Loucy (cell line): ENCODE measurements at regions not wholly inside any gene's neighbourhood (a gene's known extent, or its start where the extent isn't known, plus 50 kb on each side); places are given as distances from the start of the nearest gene placed in this dataset.

Source experiments
- H2AFZ ChIP-seq: fragments of 200-600 bp; sonication (generic); 2 replicates; pipeline ENCODE4 v1.6.0; 2016; ENCODE audit warnings: antibody characterized with exemption, mild to moderate bottlenecking, low read length, moderate library complexity
- H3F3A ChIP-seq: fragments of 200-600 bp; 2 replicates; pipeline ENCODE4 v1.6.0; 2016; ENCODE audit warnings: antibody characterized with exemption, low read depth, mild to moderate bottlenecking
- H3K27me3 ChIP-seq: fragments of 200-600 bp; sonication (generic); 2 replicates; pipeline ENCODE4 v1.6.1; 2014; ENCODE audit warnings: low read length, mild to moderate bottlenecking; ENCODE audit not compliant: insufficient read depth, poor library complexity, severe bottlenecking
- H3K36me3 ChIP-seq: fragments of 200-600 bp; sonication (generic); 2 replicates; pipeline ENCODE4 v1.6.1; 2016; ENCODE audit warnings: low read length; ENCODE audit not compliant: insufficient read depth
- H3K4me1 ChIP-seq: fragments of 200-600 bp; sonication (generic); 2 replicates; pipeline ENCODE4 v1.5.1; 2014; ENCODE audit warnings: low read length, mild to moderate bottlenecking; ENCODE audit not compliant: insufficient read depth, poor library complexity, severe bottlenecking
- H3K4me2 ChIP-seq: fragments of 200-600 bp; sonication (generic); 2 replicates; pipeline ENCODE4 v1.6.0; 2014; ENCODE audit warnings: antibody characterized with exemption, low read length, low read depth, mild to moderate bottlenecking; ENCODE audit not compliant: poor library complexity, severe bottlenecking
- H3K4me3 ChIP-seq: fragments of 200-600 bp; sonication (generic); 2 replicates; pipeline ENCODE4 v1.5.1; 2014; ENCODE audit warnings: low read length, mild to moderate bottlenecking, mixed read lengths; ENCODE audit not compliant: poor library complexity, severe bottlenecking
- H3K79me2 ChIP-seq: fragments of 200-600 bp; sonication (generic); 2 replicates; pipeline ENCODE4 v1.6.1; 2014; ENCODE audit warnings: low read length; ENCODE audit not compliant: insufficient read depth
- H3K9ac ChIP-seq: fragments of 200-600 bp; sonication (generic); 2 replicates; pipeline ENCODE4 v1.6.0; 2014; ENCODE audit warnings: mild to moderate bottlenecking, low read depth, low read length, moderate library complexity; ENCODE audit not compliant: poor library complexity, severe bottlenecking
- H3K9me2 ChIP-seq: fragments of 200-600 bp; sonication (generic); replicated peaks from 2 replicates; pipeline ENCODE4 v1.6.1; 2016; ENCODE audit warnings: low read depth, low read length, mixed read lengths
- H3K9me3 ChIP-seq: fragments of 200-600 bp; sonication (generic); 2 replicates; pipeline ENCODE4 v1.6.1; 2014; ENCODE audit warnings: mild to moderate bottlenecking, antibody characterized with exemption, low read length, low read depth; ENCODE audit not compliant: insufficient read depth
- H4K20me1 ChIP-seq: fragments of 200-600 bp; sonication (generic); 2 replicates; pipeline ENCODE4 v1.6.0; 2014; ENCODE audit warnings: antibody characterized with exemption, low read length, mild to moderate bottlenecking; ENCODE audit not compliant: insufficient read depth, poor library complexity, severe bottlenecking
- CTCF ChIP-seq: fragments of 200-600 bp; sonication (generic); conservative IDR thresholded peaks from 2 replicates; pipeline ENCODE4 v1.5.1; 2014; ENCODE audit warnings: mild to moderate bottlenecking, antibody characterized with exemption, low read length
- EZH2phosphoT487 ChIP-seq: fragments of 200-600 bp; IDR thresholded peaks from 2 replicates; pipeline ENCODE4 v1.6.1; 2018; ENCODE audit warnings: antibody characterized with exemption, mild to moderate bottlenecking, moderate library complexity, borderline replicate concordance

GRCh38 chr5:147017621-147018020 is 139.1 kb upstream of the PPP2R2B start:
- Histone ChIP-seq H3K9me2 (peaks cover 6% of the 10 kb centered on the region; the same call in 1 of the 2 replicates), H3F3A (no peaks in the 10 kb centered on the region), H3K36me3 (no peaks in the 10 kb centered on the region), H3K27me3 (no peaks in the 10 kb centered on the region), H3K9me3 (no peaks in the 10 kb centered on the region), H2AFZ (no peak overlapping the region), H3K9ac (no peak overlapping the region), H3K4me1 (no peaks in the 10 kb centered on the region), H3K79me2 (no peaks in the 10 kb centered on the region), H3K4me3 (no peak overlapping the region), H3K4me2 (no peak overlapping the region), H4K20me1 (no peaks in the 10 kb centered on the region)
- no peak for TF ChIP-seq EZH2phosphoT487
- TF ChIP-seq CTCF: no peak

GRCh38 chr5:147018812-147019211 is 140.3 kb upstream of the PPP2R2B start:
- Histone ChIP-seq H3K4me2 (no peak overlapping the region), H3K9me3 (no peaks in the 10 kb centered on the region), H3K4me1 (no peaks in the 10 kb centered on the region), H3K9me2 (peaks cover 6% of the 10 kb centered on the region; the same call in 1 of the 2 replicates), H3K4me3 (no peak overlapping the region), H3K79me2 (no peaks in the 10 kb centered on the region), H3K27me3 (no peaks in the 10 kb centered on the region), H2AFZ (no peak overlapping the region), H4K20me1 (no peaks in the 10 kb centered on the region), H3K9ac (no peak overlapping the region), H3K36me3 (no peaks in the 10 kb centered on the region), H3F3A (no peaks in the 10 kb centered on the region)
- TF ChIP-seq CTCF (no peak), EZH2phosphoT487 (no peak)

GRCh38 chr5:147036691-147037245 is 158.2 kb upstream of the PPP2R2B start:
- Histone ChIP-seq H3K27me3 (no peaks in the 10 kb centered on the region), H3K9me3 (no peaks in the 10 kb centered on the region), H2AFZ (no peak overlapping the region), H3K9me2 (no peaks in the 10 kb centered on the region), H3K4me2 (no peak overlapping the region), H3K9ac (no peak overlapping the region), H4K20me1 (no peaks in the 10 kb centered on the region), H3K79me2 (no peaks in the 10 kb centered on the region), H3F3A (no peaks in the 10 kb centered on the region), H3K36me3 (no peaks in the 10 kb centered on the region), H3K4me3 (no peak overlapping the region), H3K4me1 (no peaks in the 10 kb centered on the region)
- TF ChIP-seq CTCF (no peak), EZH2phosphoT487 (no peak)
